MCF 10A (cell line): ENCODE measurements at regions not wholly inside any gene's neighbourhood (a gene's known extent, or its start where the extent isn't known, plus 50 kb on each side); places are given as distances from the start of the nearest gene placed in this dataset.

Experiments used
- BruUV-seq: library from RNA; stranded (reverse); fragments of 400-500 nt; replicated peaks from 2 replicates; lab custom pipeline; 2021; lab: Mats Ljungman, UMichigan
- CTCF ChIA-PET: fragments of 300-600 bp; sonication (Branson Sonifier 250); formaldehyde crosslinking; extraction: SDS; loops from one replicate; lab custom pipeline; 2021; ENCODE audit warnings: antibody characterized with exemption, inconsistent platforms; lab: Yijun Ruan, JAX
- POLR2A ChIA-PET: fragments of 300-600, 350-650 bp; sonication (Branson Sonifier 250); formaldehyde crosslinking; extraction: SDS; loops from one replicate; lab custom pipeline; 2020; ENCODE audit warnings: antibody characterized with exemption, inconsistent platforms; lab: Yijun Ruan, JAX
- DNase-seq: peaks from one replicate; pipeline ENCODE4 v3.0.0-alpha.2; 2018; ENCODE audit not compliant: unreplicated experiment
- H3K27ac Mint-ChIP-seq: one replicate; pipeline ENCODE4 v1.8.0; 2022; ENCODE audit warnings: mild to moderate bottlenecking, low read depth, mixed read lengths; ENCODE audit not compliant: unreplicated experiment
- H3K27me3 Mint-ChIP-seq: one replicate; pipeline ENCODE4 v1.8.0; 2022; ENCODE audit warnings: mixed read lengths; ENCODE audit not compliant: insufficient read depth, unreplicated experiment
- H3K36me3 Mint-ChIP-seq: one replicate; pipeline ENCODE4 v1.8.0; 2022; ENCODE audit warnings: mild to moderate bottlenecking, moderate library complexity, mixed read lengths; ENCODE audit not compliant: insufficient read depth, unreplicated experiment
- H3K4me1 Mint-ChIP-seq: one replicate; pipeline ENCODE4 v1.8.0; 2022; ENCODE audit warnings: mixed read lengths; ENCODE audit not compliant: insufficient read depth, unreplicated experiment
- H3K4me3 Mint-ChIP-seq: one replicate; pipeline ENCODE4 v1.8.0; 2022; ENCODE audit warnings: mild to moderate bottlenecking, moderate library complexity, mixed read lengths; ENCODE audit not compliant: unreplicated experiment
- H3K9me3 Mint-ChIP-seq: one replicate; pipeline ENCODE4 v1.8.0; 2022; ENCODE audit warnings: mixed read lengths; ENCODE audit not compliant: unreplicated experiment
- intact Hi-C: fragments of 100-400 bp; cut with micrococcal nuclease; formaldehyde crosslinking; loops from 2 replicates; pipeline ENCODE4 v1.14.1; 2022
- TF ChIP-seq, protein P1 (sequence below): fragments of 200-600 bp; IDR thresholded peaks from one replicate; pipeline ENCODE4 v1.8.0; 2022; ENCODE audit warnings: antibody characterized with exemption, mild to moderate bottlenecking; ENCODE audit not compliant: unreplicated experiment

- no peaks in the 10 kb centered on the region for H3K4me1 Mint-ChIP-seq
- H3K27ac Mint-ChIP-seq = no peak overlapping the region
- ChIA-PET POLR2A (no interaction called here), CTCF (no interaction called here)
- H3K36me3 Mint-ChIP-seq = no peaks in the 10 kb centered on the region
- H3K27me3 Mint-ChIP-seq = no peaks in the 10 kb centered on the region
- no peak overlapping the region for H3K4me3 Mint-ChIP-seq
- TF ChIP-seq, protein P1, sequence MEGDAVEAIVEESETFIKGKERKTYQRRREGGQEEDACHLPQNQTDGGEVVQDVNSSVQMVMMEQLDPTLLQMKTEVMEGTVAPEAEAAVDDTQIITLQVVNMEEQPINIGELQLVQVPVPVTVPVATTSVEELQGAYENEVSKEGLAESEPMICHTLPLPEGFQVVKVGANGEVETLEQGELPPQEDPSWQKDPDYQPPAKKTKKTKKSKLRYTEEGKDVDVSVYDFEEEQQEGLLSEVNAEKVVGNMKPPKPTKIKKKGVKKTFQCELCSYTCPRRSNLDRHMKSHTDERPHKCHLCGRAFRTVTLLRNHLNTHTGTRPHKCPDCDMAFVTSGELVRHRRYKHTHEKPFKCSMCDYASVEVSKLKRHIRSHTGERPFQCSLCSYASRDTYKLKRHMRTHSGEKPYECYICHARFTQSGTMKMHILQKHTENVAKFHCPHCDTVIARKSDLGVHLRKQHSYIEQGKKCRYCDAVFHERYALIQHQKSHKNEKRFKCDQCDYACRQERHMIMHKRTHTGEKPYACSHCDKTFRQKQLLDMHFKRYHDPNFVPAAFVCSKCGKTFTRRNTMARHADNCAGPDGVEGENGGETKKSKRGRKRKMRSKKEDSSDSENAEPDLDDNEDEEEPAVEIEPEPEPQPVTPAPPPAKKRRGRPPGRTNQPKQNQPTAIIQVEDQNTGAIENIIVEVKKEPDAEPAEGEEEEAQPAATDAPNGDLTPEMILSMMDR = no peak
- DNase-seq = no peak
- BruUV-seq = no TSS peak
- intact Hi-C loops = no loop called here
- H3K9me3 Mint-ChIP-seq = no peaks in the 10 kb centered on the region
Measured at GRCh38 chr2:209095432-209095831, 328.4 kb upstream of the MAP2 start.

GRCh38 chr2:209097168-209097567 is 326.7 kb upstream of the MAP2 start:
- ChIA-PET POLR2A (interaction anchor here (0.7 kb wide), 1 partner anchor 22 kb away, joined by 3 read pairs; no protein-coding TSS in a partner anchor), CTCF (no interaction called here)
- DNase-seq = no peak
- no peak overlapping the region for H3K4me3 Mint-ChIP-seq
- H3K36me3 Mint-ChIP-seq = no peaks in the 10 kb centered on the region
- H3K4me1 Mint-ChIP-seq = no peaks in the 10 kb centered on the region
- intact Hi-C loops = no loop called here
- no peaks in the 10 kb centered on the region for H3K27me3 Mint-ChIP-seq
- no peaks in the 10 kb centered on the region for H3K9me3 Mint-ChIP-seq
- H3K27ac Mint-ChIP-seq = no peak overlapping the region
- TF ChIP-seq, protein P1 = no peak
- BruUV-seq = no TSS peak

DNA sequence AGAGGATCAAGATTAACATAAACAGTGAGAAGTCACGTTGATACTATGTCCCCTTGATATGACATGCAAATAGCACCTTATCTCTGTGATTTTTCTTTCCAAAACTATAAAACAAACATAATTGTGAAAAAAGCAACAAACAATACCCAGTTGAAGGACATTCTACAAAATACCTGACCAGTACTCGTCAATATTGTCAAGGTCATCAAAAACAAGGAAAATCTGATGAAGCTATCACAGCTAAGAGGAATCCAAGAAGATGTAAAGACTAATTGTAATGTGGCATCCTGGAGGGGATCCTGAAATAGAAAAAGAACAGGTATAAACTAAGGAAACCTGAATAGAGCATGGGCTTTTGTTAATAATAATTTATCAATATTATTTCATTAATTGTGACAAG is 321.5 kb upstream of the MAP2 start:
- TF ChIP-seq, protein P1 = no peak
- Mint-ChIP-seq H3K4me3 (no peak overlapping the region), H3K27me3 (peaks cover 35% of the 10 kb centered on the region), H3K36me3 (no peaks in the 10 kb centered on the region), H3K9me3 (no peaks in the 10 kb centered on the region), H3K4me1 (no peaks in the 10 kb centered on the region), H3K27ac (no peak overlapping the region)
- POLR2A ChIA-PET = no interaction called here
- CTCF ChIA-PET = no interaction called here
- BruUV-seq = no TSS peak
- intact Hi-C loops = no loop called here
- DNase-seq = no peak

DNA sequence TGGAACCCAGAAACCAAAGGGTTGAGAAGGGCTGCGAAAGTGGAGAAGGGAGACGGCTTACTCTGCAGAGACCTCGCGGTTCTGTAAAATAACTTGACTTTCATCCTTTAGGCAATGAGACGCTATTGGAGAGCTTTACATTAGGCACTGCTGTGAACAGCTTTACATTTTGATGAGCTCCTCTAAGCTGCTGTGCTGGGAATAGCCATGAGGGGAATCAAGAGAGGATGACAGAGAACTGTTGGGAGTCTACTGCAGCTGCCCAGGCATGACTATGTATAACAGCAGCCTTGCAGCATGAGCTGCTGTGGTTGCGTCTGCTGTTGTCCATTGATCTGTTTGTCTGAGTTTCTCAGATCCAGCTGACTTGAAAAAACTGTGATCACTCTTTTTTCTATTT is 310.8 kb upstream of the MAP2 start:
- ChIA-PET CTCF (no interaction called here), POLR2A (no interaction called here)
- H3K36me3 Mint-ChIP-seq = no peaks in the 10 kb centered on the region
- H3K4me1 Mint-ChIP-seq = no peaks in the 10 kb centered on the region
- H3K9me3 Mint-ChIP-seq = no peaks in the 10 kb centered on the region
- no peak for DNase-seq
- H3K27ac Mint-ChIP-seq = no peak overlapping the region
- H3K27me3 Mint-ChIP-seq = peaks cover 9% of the 10 kb centered on the region
- no peak overlapping the region for H3K4me3 Mint-ChIP-seq
- no TSS peak for BruUV-seq
- intact Hi-C loops = no loop called here
- TF ChIP-seq, protein P1 = no peak
